ENCODE measurements at regions not wholly inside any gene's neighbourhood (a gene's known extent, or its start where the extent isn't known, plus 50 kb on each side); places are given as distances from the start of the nearest gene placed in this dataset.

- TF ChIP-seq MEIS2 (IDR thresholded peaks at IDR 0.05; ENCODE audit: partially characterized antibody) (no peak), SP2 (IDR thresholded peaks at IDR 0.05; ENCODE audit: extremely low read depth, low read depth, low read length, poor library complexity, severe bottlenecking) (no peak), E2F4 (CRISPR knock-in tag; IDR thresholded peaks at IDR 0.05; ENCODE audit: low read depth) (no peak), JUN (IDR thresholded peaks at IDR 0.05; ENCODE audit: borderline replicate concordance, low read depth, low read length) (no peak), JUN (CRISPR knock-in tag; IDR thresholded peaks at IDR 0.05; ENCODE audit: borderline replicate concordance) (no peak), CREM (IDR thresholded peaks at IDR 0.05; ENCODE audit: low read depth) (no peak), SP1 (CRISPR knock-in tag; IDR thresholded peaks at IDR 0.05) (no peak), ZFP36 (IDR thresholded peaks at IDR 0.05; ENCODE audit: low read depth, low read length, partially characterized antibody) (no peak), REST (IDR thresholded peaks at IDR 0.05; ENCODE audit: borderline replicate concordance) (no peak), REST (CRISPR knock-in tag; IDR thresholded peaks at IDR 0.05; ENCODE audit: low read depth) (no peak), ARNT (IDR thresholded peaks at IDR 0.05) (no peak), NUFIP1 (IDR thresholded peaks at IDR 0.05; ENCODE audit: partially characterized antibody) (no peak), CTCF (IDR thresholded peaks at IDR 0.05 in 2 of 3, conservative IDR thresholded peaks at IDR 0.05 in 1 of 3; ENCODE audit: insufficient read depth in 2 of 3, low read depth in 1 of 3, low read length in 3 of 3) (no peak)
Measured at GRCh38 chr7:145313551-145313950, 477.7 kb upstream of the TPK1 start.

Data from K562 (cell line).